HG03439 (cell line): ENCODE measurements at regions not wholly inside any gene's neighbourhood (a gene's known extent, or its start where the extent isn't known, plus 50 kb on each side); places are given as distances from the start of the nearest gene placed in this dataset.

ENCODE experiments used
- ATAC-seq: cut with Tn5 transposase; IDR thresholded peaks from one replicate; pipeline ENCODE4 v1.9.1; 2021; ENCODE audit warnings: mild to moderate bottlenecking, moderate library complexity; ENCODE audit not compliant: unreplicated experiment

GRCh38 chr17:36755586-36755985, 154.2 kb downstream of the MRM1 start:
- no peak for ATAC-seq

DNA sequence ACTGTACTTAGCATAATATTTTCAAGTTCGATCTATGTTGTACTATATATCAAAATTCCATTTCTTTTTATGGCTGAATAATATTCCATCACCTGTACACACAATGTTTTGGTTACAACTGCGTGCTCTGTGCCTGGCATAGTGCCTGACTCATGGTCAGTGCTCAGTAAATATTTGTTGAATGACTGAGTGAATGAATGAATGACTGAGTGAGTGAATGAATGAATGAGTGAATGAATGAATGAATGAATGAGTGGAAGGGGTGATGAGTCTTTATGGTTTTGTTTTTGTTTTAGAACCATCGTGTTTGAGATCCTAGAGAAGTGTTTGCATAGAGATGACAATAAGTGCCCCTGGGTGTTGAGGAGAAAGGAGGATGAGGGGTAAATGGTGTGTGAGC, 155.3 kb downstream of the MRM1 start:
- no peak for ATAC-seq

DNA sequence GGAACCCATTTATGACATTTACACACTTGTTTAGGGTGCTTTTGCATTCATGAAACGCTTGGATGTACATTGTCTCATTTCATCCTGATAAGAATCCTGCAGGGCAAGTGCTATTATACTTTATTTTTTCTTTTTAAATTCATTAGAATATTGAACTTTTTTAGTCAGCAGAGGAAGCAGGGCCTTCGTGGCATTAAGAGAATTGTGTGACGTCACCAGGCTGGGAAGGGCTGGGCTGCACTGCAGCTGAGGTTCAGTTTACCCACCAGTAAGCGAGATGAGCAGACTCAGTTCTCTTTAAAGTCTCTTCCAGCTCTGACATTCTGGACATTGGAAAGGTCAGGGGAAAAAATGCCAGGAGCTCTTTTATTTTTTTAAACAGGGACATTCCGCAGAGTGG, 159.0 kb downstream of the MRM1 start:
- ATAC-seq, result no peak

DNA sequence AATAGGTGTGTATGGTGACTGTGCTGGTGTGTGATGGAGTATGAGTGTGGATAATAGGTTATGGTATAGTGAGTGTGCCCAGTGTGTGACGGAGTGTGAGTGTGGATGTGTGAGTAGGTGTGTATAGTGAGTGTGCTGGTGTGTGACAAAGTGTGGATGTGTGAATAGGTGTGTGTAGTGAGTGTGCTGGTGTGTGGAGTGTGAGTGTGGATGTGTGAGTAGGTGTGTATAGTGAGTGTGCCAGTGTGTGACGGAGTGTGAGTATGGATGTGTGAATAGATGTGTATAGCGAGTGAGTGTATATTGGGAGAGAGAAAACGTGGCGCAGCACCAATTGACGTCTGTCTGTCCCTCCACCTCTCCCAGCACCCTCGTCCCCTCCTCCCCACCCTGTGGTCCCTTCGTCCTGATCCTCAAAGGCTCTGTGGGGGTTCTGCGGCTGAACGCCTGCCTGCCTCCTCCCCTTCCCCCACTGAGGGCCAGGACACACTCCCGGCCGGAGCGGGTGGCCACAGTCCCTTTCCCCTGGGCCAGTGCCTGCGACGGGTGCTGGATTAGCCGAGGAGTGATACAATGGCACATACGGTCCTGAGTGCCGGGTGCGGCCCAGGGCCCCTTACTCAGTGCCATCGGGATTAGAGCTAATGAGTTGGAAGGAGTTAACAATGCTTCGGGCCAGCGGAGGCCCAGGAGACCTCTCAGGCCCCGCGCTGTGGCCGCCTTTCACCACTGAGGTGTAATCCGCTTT, 160.0 kb downstream of the MRM1 start:
- no peak for ATAC-seq

GRCh38 chr17:36765436-36766043, 164.2 kb downstream of the MRM1 start:
- no peak for ATAC-seq

GRCh38 chr17:36768394-36768793, 167.0 kb downstream of the MRM1 start:
- no peak for ATAC-seq

DNA sequence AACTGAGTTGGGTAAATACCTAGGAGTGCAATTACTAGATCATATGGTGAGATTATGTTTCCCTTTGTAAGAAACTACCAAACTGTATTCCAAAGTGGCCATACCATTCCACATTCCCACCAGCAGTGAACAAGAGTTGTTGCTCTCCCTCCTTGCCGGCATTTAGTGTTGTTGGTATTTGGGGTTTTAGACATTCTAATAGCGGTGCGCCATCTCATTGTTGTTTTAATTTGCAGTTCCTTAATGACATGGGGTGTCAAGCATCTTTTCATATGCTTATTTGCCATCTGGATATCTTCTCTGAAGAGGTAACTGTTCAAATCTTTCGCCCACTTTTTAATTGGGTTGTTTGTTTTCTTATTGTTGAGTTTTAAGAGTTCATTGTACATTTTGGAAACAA, 164.2 kb upstream of the LHX1 start:
- no peak for ATAC-seq

DNA sequence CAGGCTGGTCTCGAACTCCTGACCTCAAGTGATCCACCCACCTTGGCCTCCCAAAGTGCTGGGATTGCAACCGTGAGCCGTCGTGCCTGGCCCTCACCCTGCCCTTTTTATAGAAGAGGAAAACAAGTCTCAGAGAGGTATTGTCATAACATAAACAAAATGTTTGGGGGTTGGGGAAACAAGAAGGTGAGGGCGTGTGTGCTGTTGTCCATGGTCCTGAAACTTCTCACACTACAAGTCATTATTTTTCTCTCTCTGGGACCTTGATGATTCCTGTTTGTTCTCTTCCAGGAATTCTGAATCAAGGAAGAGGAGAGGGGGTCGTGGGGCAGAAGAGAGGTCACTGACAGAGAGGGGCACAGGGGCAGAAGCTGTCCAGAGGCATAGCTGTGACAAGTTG, 160.2 kb upstream of the LHX1 start:
- no peak for ATAC-seq

DNA sequence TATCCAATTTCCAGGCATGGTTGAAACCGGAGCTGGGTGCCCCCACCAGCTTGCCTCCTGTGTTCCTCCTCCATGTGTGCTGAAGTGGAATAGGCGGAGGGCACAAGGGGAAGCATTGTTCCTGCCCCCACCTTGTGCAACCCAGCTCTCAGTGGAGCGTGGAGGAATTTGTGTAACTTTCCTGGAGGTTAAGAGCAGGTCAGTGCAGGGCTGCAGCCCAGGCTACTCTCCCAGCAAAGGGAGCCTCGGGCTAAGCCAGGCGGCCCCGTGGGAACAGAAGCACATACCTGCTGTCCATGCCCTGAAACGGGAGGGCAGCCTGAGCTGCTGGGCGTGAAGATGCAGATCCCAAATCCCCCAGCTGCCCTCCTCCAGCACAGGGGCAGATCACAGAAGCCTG, 158.8 kb upstream of the LHX1 start:
- no peak for ATAC-seq

DNA sequence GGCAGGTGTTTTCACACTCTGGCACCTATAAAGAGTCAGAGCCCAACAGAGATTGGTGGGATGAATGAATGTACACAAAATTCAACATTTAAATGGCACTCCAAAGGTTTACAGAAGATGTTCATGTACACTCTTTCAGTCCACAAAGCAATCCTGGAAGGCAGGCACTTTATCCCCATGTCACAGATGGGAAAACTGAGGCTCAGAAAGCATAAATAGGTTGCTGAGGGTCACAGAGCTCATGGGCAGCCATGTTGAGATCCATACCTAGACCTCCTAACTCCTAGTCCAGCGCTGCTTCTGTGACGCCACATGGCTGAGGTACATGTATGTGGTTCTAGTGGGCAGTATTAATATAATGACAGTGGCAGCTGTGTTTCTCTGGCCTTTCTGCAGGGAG, 157.7 kb upstream of the LHX1 start:
- no peak for ATAC-seq

DNA sequence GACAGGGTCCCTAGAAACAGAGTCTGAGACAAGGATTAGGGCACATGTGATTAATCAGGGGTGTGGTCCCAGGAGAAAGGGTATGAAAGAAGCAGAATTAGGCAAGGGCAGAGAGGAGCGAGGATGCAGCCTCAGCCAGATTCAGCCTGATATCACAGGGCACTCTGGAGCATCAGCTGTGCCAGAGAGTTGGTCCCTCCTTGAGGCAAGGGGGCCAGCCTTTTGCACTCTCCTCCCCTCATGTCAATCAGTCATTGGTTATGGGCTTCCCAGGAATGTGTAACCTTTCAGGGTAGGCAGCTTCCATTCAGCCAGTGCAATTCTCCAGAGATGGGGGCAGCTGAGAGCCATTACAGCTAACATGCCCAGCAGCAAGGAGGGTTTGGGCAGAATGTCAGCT, 152.6 kb upstream of the LHX1 start:
- ATAC-seq, result no peak

- ATAC-seq, result no peak
These were observed 150.4 kb upstream of the LHX1 start for GRCh38 chr17:36786867-36787266.

DNA sequence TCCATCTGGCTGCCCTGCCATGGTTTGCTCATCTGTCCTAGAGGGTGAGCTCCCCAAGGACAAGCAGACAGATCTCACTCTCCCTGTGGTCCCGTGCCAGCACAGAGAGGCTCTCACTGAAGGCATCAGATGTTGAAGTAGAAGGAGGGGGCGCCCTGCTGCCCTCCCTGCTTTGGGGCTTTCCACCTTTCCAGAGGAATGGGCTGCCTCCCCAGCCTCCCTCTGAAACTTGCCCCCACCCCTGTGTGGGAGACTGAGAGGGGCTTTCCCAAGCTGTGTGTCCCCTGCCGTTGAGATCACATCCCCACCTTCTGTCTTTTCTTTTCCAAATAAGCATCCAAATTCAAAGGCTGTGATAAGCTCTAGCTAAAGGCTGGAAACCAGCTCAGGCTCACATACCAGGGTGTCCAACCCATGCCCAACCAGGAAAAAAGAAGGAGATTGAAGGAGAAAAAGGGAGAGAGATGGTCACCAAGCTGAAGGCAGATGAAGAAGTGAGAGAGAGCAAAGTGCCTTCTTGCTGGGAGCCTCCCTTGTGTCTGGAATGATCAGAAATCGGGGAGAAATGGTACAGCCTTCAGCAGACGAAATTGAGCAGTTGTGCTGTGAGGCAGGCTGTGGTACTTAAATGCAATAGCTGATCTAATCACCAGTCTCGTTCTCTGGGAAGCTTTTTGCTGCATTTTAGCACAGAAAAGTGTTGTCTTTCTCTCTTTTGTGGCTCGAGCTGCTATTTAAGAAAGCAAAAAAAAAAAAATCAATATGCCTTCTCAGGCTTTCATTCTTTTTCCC, 145.9 kb upstream of the LHX1 start:
- ATAC-seq, result no peak

GRCh38 chr17:36791942-36792475, 145.3 kb upstream of the LHX1 start:
- ATAC-seq, result no peak

DNA sequence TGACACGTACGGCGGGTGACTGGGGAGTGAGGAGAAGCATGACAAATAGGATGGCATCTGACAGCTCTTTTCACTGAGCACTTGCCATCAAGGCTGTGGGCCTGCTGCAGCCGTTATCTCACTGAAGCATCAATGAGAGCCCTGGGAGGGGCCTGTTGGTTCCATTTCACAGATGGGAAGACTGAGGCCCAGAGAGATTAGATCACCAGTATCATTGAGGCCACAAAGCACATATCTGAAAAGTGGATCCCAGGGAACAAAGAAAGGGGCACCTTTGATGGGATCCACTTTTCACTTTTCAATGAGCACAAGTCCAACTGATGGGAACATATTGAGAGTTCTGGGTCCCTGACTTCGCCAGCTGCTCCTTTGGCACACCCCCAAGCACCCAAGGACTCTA, 144.4 kb upstream of the LHX1 start:
- no peak for ATAC-seq

GRCh38 chr17:36793976-36794375, 143.3 kb upstream of the LHX1 start:
- ATAC-seq, result no peak

DNA sequence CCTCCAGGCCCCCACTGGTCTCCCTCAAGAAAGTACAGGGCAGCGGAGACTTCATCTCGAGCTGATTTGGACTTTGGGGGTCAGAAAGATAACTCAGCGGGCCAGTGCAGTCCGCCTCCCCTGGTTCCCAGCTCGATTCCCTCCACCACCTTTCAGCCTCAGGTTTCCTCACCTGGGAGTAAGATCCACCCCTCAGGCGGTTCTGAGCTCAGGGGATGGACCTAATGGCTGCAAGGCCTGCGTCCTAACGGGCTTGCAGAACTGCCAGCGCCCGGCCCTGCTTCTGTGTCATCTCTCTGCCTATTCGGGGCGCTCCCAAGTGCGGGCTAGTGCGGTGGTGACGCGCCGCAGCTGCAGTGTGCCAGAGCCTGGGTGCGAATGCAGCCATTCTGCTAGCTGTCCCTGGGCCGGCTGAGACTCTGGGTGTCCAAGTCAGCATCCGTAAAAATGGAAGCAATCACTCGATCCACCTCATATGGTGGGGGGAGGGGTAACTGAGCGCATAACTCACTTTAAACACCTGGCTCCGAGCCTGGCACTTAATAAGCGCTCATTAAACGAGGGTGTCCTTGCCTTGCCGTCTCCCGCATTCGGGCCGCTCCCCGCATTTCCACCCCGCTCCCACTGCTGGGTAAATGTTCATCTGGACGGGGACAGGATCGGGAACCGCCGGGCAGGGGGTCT, 129.6 kb upstream of the LHX1 start:
- ATAC-seq, result no peak

DNA sequence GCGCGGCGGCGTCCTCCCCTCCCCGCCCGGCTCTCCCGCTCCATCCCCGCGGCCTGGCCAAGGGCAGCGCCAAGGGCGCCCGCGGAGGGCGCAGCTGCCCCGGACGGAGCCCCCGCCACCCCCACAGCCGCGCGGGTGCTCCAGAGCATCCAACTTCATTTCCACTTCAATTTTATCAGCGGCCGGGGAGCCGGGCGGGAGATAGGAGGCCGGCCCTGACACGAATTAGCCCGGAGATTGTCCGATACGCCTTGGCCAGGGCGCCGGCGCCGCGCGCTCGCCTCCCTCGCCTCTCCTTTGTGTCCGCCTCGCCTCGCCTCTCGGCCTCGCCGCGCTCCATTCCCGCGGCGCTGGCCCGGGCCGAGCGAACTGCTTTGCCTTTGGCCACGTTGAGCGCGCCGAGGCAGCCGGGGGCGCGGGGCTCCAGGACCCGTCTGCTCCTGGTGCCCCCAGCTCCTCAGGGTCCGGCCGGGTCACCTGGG, 129.1 kb upstream of the LHX1 start:
- ATAC-seq, result no peak

DNA sequence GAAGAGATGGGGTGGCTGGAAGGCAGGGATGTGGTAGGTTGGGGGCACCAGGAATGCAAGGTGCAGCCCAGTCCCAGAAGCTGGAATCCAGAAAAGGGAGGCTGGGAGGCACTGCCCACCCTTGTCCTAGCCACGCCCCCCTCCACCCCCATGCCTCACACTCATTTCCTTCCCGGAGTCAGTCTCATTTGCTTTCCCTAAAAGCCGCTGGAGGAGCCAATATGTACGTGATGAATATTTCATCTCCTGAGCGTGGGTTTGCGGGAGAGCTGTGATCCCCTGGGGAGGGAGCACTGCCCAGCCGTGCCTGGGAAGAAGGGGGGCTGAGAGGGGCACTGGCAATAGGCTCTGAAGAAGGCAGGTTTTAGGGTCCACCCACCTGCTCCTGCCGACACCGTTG, 124.5 kb upstream of the LHX1 start:
- ATAC-seq, result no peak

GRCh38 chr17:36813357-36813756, 123.9 kb upstream of the LHX1 start:
- ATAC-seq, result no peak

GRCh38 chr17:36813957-36814563, 123.2 kb upstream of the LHX1 start:
- no peak for ATAC-seq
